Activated gamma-delta T cell (primary cell): ENCODE measurements at regions not wholly inside any gene's neighbourhood (a gene's known extent, or its start where the extent isn't known, plus 50 kb on each side); places are given as distances from the start of the nearest gene placed in this dataset.

Source experiments
- DNase-seq: peaks from one replicate; lab custom pipeline; 2025; lab: John Stamatoyannopoulos, UW

DNA sequence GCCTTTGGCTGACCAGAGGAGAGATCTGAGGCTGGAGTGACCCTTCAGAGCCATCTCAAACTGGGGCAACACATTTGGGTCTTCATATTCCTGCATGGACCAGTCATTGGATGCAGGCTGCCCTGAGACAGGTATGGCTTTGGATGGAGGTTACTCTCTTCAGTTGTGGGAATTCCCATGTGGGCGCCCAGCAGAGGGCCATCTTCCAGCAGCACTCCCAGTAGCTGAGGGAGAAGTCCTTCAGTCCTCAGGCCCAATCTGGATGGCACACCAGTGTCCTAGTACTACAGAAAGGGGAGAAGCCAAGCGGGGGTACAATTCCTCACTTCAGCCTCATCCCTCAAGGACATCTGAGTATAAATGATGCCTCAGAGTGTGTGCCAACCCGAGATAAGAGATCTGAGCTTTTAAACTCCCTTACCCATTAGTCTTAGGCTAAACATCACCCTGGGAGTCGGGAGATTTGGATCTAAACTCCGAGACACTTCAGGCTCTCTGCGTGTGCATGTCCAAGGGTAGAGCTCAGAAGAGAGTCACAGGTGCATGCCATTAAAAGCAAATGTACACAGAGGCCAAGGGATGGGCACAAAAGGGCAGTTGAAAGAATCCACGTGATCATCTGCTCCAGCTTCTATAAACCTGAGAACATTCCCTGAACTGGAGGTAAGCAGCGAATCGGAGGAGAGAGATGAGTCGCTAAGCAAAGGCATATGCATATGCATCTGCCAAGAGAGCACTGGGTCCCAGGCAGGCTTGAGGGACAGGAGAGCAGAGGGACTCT is 204.6 kb downstream of the CD83 start:
- no peak for DNase-seq

DNA sequence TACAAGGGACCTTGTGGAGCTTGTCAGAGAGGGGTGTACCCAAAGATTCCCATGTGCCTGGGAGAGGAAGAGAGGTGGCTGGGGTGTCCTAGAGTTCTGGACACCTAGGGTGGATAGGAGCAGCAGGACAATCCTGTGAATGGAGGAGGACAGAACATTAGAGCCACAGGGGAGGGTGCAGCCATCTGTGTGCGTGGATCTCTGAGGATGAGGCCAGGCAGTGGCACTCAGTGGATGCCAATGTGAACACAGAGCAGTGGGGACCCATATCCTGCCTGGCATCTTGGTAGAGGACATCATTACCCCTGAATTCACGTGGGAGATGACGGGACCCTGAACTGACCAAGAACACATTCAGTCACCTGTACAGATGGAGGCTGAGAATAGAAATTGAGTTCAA is 205.3 kb downstream of the CD83 start:
- DNase-seq: no peak

DNA sequence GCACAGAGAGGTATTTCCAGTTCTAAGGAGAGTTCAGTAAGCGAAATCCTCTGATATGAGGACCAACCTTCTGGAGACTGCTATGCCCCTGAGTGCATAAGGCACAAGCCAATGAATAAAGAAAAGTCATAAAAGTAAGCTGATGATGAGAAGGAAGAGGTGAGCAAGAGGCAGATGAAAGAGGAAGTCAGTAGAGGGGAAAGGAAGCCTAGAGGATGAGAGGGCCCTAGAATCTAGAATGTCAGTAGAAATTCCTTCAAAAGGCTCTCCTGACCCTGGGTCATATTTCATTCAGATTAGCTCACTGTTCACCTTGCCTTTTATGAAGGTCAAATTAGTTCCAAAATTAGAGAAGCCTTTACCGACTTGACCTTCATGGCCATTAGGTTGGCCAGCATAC is 209.2 kb downstream of the CD83 start:
- DNase-seq: no peak

DNA sequence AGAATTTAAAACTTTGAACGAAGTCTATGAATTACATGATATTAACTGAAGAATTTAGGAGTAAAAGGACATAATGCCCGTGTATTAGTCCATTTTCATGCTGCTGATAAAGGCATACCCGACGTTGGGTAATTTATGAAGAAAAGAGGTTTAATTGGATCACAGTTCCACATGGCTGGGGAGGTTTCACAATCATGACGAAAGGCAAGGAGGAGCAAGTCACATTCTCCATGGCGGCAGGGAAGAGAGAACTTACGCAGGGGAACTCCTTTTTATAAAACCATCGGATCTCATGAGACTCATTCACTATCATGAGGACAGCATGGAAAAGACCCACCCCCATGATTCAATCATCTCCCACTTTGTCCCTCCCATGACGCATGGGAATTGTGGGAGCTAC is 210.6 kb downstream of the CD83 start:
- no peak for DNase-seq

DNA sequence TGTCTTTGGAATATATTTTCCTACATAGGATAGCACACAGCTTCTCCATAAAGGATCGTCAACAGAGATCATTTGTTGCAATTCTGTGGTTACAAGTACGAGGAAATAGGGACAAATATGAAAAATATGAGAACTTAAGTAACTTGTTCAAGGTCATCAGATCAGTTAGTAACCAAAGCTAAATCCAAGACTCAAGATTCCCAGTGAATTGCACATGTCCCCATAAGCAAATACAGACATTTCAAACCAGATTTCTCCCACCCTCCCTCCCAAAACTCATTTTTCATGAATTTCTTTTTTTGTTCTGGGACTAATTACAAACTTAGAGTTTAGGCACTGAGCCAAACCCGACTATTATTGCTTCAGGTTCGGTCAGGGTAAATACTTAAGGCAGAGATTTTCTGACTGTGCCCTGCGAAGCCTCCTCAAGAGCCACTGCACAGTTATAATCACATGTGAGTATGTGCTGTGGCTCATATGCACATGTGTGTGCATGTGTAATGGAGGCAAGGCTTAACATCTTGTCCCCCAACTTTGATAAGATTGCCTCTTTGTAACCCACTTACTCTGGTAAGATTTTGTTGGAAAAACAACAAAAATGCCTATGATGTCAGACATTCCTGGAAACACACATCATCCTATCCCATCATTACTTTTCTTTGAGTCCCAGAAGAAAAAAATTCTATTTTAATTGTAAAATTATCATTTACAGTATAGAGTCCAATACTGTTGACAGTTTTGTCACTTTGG is 216.2 kb downstream of the CD83 start:
- no peak for DNase-seq

DNA sequence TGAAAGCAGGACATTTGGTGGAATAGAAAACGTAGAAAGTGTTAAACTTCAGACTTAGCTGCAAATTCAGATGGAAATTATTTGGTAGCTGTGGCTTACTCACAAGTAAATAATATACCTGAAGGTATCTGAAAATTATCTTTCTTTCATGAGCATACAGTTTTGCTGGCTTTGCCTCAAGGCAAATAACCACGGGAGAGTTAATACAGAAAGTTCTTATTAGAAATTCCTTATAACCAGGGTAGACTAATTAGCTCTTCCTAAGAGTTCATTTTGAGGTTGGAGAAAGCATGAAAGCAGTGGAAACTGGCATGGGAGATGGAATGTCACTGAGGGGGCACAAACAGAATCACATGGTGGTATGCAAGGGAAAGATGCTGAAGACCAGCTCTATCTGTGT is 217.5 kb downstream of the CD83 start:
- no peak for DNase-seq

DNA sequence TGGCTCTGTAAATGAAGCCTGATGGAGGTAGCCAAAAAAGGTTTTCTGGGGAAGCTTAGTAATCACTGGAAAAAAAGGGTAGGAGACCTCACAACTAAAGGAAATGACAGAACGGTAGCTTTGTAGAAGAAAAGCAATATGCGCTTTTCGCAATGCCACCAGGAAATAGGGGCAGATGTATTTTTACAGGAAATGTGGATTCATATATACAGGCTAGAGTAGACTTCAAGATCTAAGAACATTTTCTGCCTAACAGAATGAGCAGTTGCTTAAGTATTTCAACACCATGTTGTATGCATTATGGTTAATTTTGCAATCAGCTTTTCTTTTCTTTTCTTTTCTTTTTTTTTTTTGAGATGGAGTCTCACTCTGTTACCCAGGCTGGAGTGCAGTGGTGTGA is 219.6 kb downstream of the CD83 start:
- DNase-seq: no peak

DNA sequence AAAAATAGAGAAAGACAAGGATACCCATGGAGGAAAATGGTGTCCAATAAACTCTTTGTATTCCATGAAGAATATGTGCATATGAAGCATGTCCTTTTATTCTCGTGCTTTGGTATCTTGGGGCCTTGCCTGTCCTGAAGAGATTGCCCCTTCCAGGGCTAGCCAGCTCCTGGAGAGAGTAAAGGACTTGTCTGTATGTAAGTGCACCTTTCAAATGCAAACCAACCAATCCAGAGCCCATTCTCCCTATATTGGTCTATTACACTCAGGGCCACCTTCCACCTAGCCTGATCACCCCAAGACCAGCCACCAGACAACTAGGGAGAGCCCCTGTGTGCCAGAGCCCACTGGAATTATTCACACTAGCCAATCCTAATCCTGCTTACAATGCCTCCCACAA is 221.6 kb downstream of the CD83 start:
- no peak for DNase-seq

DNA sequence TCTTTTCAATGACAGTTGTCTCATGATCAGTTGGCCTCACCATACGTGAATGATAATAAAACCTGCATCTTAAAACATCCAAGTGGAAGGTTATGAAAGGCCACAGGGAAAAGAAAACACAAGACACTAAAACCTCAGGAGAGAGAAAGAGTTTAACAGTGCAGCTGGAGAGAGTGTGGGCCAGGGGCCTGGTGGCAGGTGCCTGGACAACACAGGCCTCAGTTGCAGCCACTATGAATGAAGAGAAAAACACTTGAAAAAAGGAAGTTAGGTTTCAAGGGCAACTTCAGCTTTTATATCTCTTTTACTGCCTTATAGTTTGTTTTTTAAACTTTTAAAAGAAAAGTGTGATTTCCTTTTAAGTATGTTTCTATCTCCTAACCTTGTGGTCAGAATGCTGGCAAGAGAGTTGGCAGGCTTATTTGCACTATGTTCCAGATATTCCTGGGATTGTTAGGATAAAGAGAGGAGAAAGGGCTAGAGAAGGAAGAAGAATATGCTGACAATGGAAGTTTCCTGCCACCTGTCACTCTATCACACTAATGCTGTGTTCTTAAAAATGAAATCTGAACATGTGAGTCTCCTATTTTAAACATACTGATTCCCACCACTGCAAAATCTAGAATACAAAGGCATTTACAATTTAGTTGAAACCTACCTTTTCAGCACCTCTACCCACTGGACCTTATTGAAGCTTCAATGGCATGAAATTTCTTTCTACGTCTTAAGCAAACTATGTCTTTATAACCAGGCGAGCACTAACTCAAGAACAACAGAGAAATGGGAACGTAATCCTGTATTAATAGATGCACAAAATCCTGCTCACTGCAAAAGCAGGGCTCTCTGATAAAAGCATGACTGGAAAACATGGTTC is 222.4 kb downstream of the CD83 start:
- DNase-seq: no peak

DNA sequence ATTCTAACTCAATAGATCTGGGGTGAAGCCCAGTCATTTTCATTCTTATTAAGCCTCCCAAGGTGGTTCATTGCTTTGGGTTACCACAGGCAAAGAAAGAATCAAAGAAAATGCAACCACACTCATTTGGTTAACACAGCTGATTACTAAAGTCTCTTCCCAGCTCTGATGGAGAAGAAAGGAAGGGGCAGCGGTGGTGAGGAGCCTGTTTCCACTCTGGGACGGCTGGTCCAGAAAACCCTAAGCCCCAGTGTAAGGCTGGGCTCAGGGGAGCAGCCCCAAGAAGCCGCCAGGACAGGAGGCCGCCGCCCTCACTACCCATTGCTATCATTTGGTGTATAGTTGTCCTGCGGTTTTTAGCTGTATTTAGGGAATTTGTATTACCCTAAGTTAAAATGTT is 226.9 kb downstream of the CD83 start:
- DNase-seq: no peak

DNA sequence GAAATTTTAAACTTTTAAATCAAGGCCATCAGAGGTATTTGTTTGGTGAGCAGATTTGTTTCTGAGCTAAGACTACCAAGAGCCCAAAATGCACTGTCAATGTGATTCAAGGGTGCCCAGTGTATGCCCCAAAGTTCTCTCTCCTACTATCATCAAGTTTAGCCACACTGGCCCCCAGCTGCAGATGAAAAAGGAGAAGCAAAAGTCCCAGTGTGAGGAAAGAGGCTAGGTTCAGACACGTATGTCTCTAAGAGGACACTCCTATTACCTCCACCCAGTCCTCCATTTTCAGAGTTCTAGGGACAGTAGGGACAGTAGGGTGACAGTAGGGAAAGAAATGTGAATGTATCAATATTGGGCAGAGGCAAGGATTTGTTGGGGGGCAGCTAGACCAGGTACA is 230.8 kb downstream of the CD83 start:
- DNase-seq: no peak

DNA sequence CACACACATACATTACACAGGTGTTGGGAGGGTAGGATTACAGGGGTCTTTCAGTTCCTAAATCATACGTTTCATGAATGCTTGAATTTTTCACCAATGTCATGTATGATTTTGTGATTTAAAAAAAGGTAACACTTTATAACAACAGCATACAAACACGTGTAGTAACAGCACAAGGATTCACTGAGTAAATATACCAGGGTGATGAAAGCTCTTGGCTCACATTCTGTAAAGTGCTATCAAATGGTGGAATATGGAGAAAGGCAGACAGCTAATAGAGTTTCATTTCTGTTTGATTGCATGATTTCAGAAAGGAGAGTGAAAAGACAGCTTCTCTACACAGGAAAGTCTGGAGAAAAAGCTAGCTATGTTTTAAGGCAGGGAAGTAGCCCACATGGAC is 231.9 kb downstream of the CD83 start:
- no peak for DNase-seq

DNA sequence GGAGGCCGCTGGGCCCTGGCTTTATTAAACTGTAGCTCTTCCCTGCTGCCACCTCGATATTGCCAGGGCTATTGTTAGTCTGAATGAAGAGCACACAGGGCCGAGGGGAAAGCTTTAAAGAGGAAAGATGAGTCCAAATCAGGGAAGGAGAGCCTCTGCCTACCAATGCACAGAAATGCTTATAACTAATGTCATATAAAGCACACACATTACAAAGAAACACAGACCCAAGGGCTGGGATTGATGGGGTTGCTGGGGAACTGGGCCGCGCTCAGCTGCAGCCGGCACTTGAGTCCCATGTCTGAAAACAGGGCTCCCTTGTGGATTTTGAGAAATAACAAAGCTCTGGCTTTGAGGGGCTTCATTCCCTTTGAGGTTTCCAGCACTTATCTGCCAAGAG is 232.6 kb downstream of the CD83 start:
- no peak for DNase-seq

DNA sequence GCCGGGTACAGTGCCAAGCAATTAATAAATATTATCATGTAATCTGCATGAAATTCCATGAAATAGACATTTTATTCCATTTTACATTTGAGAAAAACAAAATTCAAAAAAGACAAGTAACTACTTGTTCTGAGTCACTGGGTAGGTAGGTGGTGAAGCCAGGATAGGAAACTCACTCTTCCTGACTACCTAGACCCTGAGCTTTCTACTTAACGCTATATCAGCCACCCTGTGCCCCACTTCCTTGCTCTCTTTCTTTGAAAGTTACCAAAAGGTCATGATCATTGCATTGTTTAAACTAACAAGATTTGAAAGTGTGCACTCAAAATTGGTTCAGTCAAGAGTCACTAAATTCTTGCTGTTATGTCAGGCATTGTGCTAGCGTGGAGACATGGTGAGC is 235.7 kb downstream of the CD83 start:
- DNase-seq: no peak

DNA sequence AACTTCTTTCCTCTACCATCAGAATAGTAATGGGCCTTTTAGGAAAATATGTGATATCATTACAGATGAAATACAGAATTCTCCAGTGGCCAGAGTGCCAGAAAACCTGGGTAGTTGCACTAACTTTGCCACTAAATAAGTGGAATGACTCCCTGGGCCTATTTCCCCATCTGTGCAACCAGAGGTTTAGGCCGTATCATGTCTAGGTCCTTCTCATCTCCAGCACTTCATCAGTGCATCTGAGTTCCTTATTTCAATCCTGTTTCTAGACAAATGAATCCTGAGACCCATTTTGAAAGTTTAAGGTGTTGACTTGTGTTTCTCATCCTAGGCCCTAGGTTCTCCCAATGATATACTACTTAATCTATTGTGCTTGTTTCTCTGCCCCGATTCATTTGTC is 236.2 kb downstream of the CD83 start:
- no peak for DNase-seq

DNA sequence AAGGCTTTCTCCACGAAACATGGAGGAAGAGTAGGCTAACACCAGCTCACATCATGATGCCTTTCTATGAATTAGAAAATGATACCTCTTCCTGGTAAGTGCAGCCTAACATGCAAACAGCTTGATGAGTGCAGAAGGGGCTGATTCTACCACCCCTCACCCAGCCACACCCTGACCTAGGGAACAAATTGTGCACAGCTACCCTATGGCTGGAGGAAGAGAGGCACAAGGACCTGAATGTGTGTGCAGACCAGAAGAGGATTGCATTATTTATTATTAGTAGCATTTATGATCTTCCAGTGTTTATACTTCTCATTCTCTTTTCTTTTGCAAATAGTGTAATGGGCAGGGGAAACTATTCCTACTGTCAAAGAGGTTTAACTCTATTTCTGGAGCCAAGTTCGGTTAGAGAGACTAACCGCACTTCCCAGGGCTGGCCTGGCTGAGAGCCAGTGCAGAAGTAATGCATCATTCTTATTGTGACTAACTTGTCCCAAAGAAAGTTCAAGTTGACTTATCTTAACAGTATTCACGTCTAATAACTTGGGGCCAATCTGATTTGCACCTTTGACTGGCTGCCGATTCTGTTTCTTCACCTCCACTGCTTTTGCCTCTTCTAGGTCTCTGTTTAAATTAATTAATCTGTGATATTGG is 237.5 kb downstream of the CD83 start:
- DNase-seq: no peak

DNA sequence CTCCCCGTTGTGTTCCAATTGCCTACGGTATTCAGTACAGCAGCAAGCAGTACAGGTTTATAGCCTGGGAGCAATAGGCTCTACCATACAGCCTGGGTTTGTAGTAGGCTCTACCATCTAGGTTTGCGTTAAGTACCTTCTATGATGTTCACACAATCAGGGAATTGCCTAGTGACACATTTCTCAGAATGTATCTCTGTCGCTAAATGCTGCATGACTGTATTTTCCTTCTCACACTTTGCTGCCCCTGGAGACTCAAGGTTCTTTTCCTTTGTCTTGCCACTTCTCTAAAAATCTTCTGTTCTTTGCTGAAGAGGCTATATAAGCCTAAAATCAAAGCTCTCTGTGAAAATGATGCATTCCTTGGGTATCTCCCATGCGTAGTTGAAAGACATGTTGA is 241.9 kb downstream of the CD83 start:
- DNase-seq: no peak

DNA sequence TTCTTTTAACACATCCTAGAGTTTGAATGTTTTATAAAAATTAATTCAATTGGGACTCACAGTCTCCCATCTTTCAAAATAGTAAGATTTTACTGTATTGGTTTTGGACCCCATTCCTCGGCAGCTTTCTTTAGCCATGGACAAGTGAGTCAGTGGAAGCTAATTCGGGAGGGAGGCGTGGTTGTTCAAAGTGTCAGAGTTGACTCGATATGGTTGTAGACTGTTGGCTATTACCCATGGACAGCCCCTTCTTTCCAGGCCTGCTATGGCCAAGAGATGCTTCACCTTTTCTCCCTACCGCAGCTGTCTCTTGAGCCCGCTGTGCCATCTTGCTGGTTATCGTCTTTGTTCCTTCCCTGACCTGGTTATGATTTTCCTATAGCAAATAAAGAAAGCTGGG is 243.0 kb downstream of the CD83 start:
- DNase-seq: no peak

DNA sequence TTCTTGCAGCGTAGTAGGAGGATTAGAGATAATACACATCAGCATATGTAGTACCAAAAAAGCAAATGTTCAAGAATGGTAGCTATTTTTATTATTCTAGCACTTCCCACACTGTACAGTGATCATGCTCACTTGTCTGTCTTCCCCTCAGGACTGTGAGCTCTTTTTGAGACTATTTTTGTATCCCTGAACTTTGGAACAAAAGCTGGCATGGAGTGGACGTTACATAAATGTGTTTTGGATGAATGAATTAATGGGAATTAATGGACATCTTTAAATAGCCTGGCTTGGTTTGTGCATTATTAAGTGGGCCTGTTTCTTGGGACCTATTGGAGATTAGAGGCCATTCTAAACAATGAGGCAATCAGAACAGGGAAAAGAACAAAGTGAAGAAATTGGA is 243.7 kb downstream of the CD83 start:
- DNase-seq: no peak

DNA sequence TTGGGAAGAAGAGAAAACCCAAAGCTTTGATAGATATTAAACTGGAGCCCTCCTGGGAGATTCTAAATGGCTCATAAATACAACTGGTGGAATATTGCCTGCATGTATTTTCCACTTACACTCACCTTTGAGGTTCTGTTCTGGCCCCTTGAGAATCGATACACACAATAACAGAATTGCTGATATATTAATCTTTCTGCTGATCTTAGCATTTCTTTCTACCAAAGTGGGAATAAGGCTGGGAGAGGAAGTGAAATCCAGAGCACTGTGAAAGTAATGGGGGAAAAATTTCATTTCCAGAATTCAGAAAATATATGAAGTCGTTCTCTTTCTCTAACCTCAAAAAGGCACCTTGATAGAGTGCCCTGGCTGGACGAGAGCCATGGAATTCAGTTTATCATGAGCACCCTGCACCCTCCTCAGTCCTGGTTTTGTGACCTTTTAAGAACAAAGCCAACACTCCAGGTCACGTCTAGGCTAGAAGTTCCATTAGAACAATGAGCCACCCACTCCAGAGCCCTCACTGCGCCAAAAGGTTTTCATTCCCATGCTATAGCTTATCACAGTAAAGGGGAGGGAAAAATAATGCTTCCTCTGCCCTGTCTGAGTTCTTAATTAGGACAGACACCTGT is 244.5 kb downstream of the CD83 start:
- DNase-seq: no peak

DNA sequence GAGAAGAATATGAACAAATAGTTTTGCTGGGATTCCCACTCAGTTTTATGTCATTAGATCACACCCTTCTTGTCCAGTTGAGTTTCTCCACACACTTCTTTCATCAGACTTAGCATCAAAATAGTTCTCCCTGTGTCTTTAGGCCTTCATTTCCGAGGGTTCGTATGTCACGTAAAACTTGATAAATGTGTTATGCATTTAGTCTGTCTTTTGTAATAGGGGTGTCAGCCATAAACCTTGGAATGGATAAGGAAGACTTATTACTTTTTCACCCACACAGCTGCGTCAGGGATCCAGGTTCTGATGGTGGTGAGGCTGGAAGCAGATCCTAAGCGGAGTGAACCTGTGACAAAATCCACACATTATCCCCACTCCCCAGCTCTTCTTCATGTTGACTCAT is 246.8 kb downstream of the CD83 start:
- no peak for DNase-seq

DNA sequence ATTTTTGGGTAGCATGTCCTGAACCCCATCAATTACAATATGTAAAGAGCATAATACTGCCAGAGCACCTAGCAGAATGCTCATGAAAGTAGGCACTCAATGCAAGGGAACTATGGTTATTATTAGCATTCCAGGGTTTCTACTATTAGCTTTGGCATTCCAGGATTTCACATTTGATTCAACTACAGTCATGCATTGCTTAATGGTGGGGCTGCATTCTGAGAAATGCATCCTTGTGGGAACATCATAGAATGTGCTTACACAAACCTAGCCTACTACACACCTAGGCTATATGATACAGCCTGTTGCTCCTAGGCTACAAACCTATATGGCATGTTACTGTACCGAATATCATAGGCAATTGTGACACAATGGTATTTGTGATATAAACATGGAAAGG is 247.8 kb downstream of the CD83 start:
- DNase-seq: no peak
